ENCODE measurements at regions not wholly inside any gene's neighbourhood (a gene's known extent, or its start where the extent isn't known, plus 50 kb on each side); places are given as distances from the start of the nearest gene placed in this dataset.
"Not testable (repeated sequence)": the region's sequence is repeated elsewhere in the genome, so short reads cannot be mapped to it uniquely, and the experiment has no call there.

GRCh38 chr10:45243261-45243660 is 72.1 kb downstream of the OR13A1 start:
- H3K27me3 Mint-ChIP-seq (ENCODE audit: insufficient read depth, low read depth) = peaks cover 2% of the 10 kb centered on the region
- Histone ChIP-seq H3K27me3 (no peaks in the 10 kb centered on the region), H3K9me3 (ENCODE audit: low read depth) (no peaks in the 10 kb centered on the region), H3F3A (ENCODE audit: low read depth) (no peaks in the 10 kb centered on the region), H4K20me1 (ENCODE audit: low read depth) (no peaks in the 10 kb centered on the region), H3K4me2 (no peak overlapping the region), H3K9ac (no peak overlapping the region), H3K4me3 (no peak overlapping the region), H2AFZ (replicated peaks) (no peak overlapping the region), H3K4me1 (no peaks in the 10 kb centered on the region), H3K36me3 (no peaks in the 10 kb centered on the region), H3K79me2 (ENCODE audit: low read depth) (no peaks in the 10 kb centered on the region), H3K27ac (no peak overlapping the region)
- TF ChIP-seq EZH2phosphoT487 (IDR thresholded peaks at IDR 0.05) = no peak
- no peak for TF ChIP-seq EZH2 (IDR thresholded peaks at IDR 0.05)
- TF ChIP-seq CTCF (IDR thresholded peaks at IDR 0.05) = no peak
- H3K36me3 Mint-ChIP-seq = no peaks in the 10 kb centered on the region
- H3K4me1 Mint-ChIP-seq = peaks cover 4% of the 10 kb centered on the region
- H3K9me3 Mint-ChIP-seq = no peaks in the 10 kb centered on the region
- no peak for DNase-seq (ENCODE audit: low spot score)
- H3K27ac Mint-ChIP-seq = no peak overlapping the region
- no peak overlapping the region for H3K4me3 Mint-ChIP-seq

GRCh38 chr10:45246522-45246921 is 68.9 kb downstream of the OR13A1 start:
- Histone ChIP-seq H2AFZ (replicated peaks) (no peak overlapping the region), H3F3A (ENCODE audit: low read depth) (no peaks in the 10 kb centered on the region), H3K36me3 (no peaks in the 10 kb centered on the region), H3K4me1 (no peaks in the 10 kb centered on the region), H3K27ac (no peak overlapping the region), H3K4me2 (no peak overlapping the region), H3K4me3 (no peak overlapping the region), H3K9ac (no peak overlapping the region), H4K20me1 (ENCODE audit: low read depth) (no peaks in the 10 kb centered on the region), H3K27me3 (no peaks in the 10 kb centered on the region), H3K9me3 (ENCODE audit: low read depth) (no peaks in the 10 kb centered on the region), H3K79me2 (ENCODE audit: low read depth) (no peaks in the 10 kb centered on the region)
- no peaks in the 10 kb centered on the region for H3K36me3 Mint-ChIP-seq
- peaks cover 4% of the 10 kb centered on the region for H3K4me1 Mint-ChIP-seq
- no peak overlapping the region for H3K4me3 Mint-ChIP-seq
- DNase-seq (ENCODE audit: low spot score) = no peak
- H3K27me3 Mint-ChIP-seq (ENCODE audit: insufficient read depth, low read depth) = peaks cover 2% of the 10 kb centered on the region
- no peak overlapping the region for H3K27ac Mint-ChIP-seq
- TF ChIP-seq EZH2phosphoT487 (IDR thresholded peaks at IDR 0.05) (no peak), CTCF (IDR thresholded peaks at IDR 0.05) (no peak), EZH2 (IDR thresholded peaks at IDR 0.05) (no peak)
- no peaks in the 10 kb centered on the region for H3K9me3 Mint-ChIP-seq

GRCh38 chr10:45249978-45250693 is 65.3 kb downstream of the OR13A1 start:
- TF ChIP-seq EZH2 (IDR thresholded peaks at IDR 0.05) = no peak
- TF ChIP-seq EZH2phosphoT487 (IDR thresholded peaks at IDR 0.05) = no peak
- peak; percentile 80 for TF ChIP-seq CTCF (IDR thresholded peaks at IDR 0.05)
- Histone ChIP-seq H3K4me1 (no peaks in the 10 kb centered on the region), H3F3A (ENCODE audit: low read depth) (no peaks in the 10 kb centered on the region), H3K27ac (no peak overlapping the region), H3K36me3 (no peaks in the 10 kb centered on the region), H3K4me3 (peak overlapping the region; percentile 41), H3K4me2 (peak overlapping the region; percentile 79), H3K9me3 (ENCODE audit: low read depth) (no peaks in the 10 kb centered on the region), H4K20me1 (ENCODE audit: low read depth) (no peaks in the 10 kb centered on the region), H3K79me2 (ENCODE audit: low read depth) (no peaks in the 10 kb centered on the region), H3K9ac (no peak overlapping the region), H2AFZ (replicated peaks) (no peak overlapping the region), H3K27me3 (no peaks in the 10 kb centered on the region)
- no peaks in the 10 kb centered on the region for H3K9me3 Mint-ChIP-seq
- peak overlapping the region; percentile 51 for H3K27ac Mint-ChIP-seq
- H3K4me3 Mint-ChIP-seq = peak overlapping the region; percentile 83
- H3K36me3 Mint-ChIP-seq = no peaks in the 10 kb centered on the region
- no peaks in the 10 kb centered on the region for H3K4me1 Mint-ChIP-seq
- H3K27me3 Mint-ChIP-seq (ENCODE audit: insufficient read depth, low read depth) = peaks cover 2% of the 10 kb centered on the region
- DNase-seq (ENCODE audit: low spot score) = peak; percentile 86

DNA sequence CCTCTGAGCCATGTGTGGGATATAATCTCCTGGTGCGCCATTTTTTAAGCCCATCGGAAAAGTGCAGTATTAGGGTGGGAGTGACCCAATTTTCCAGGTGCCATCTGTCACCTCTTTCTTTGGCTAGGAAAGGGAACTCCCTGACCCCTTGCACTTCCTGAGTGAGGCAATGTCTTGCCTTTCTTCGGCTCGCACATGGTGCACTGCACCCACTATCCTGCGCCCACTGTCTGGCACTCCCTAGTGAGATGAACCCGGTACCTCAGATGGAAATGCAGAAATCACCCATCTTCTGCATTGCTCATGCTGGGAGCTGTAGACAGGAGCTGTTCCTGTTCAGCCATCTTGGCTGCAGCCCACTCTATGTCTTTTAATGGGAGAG is 64.7 kb downstream of the OR13A1 start:
- H3K9me3 Mint-ChIP-seq; DNase-seq (ENCODE audit: low spot score); H3K4me2 ChIP-seq: not testable (repeated sequence)

More for the DNA sequence above, 64.7 kb downstream of the OR13A1 start:
- H3K4me1 Mint-ChIP-seq; H3K9me3 ChIP-seq (ENCODE audit: low read depth); H3F3A ChIP-seq (ENCODE audit: low read depth); H3K79me2 ChIP-seq (ENCODE audit: low read depth); H3K4me3 ChIP-seq; H3K27ac ChIP-seq; H3K27me3 ChIP-seq; H3K27me3 Mint-ChIP-seq (ENCODE audit: insufficient read depth, low read depth); H2AFZ ChIP-seq (replicated peaks); H4K20me1 ChIP-seq (ENCODE audit: low read depth); H3K4me1 ChIP-seq; H3K36me3 Mint-ChIP-seq; H3K36me3 ChIP-seq; H3K4me3 Mint-ChIP-seq; H3K27ac Mint-ChIP-seq; H3K9ac ChIP-seq: not testable (repeated sequence)

Data from neural progenitor cell (in vitro differentiated cells).